Cardiac muscle cell (in vitro differentiated cells and primary cell): ENCODE measurements at regions not wholly inside any gene's neighbourhood (a gene's known extent, or its start where the extent isn't known, plus 50 kb on each side); places are given as distances from the start of the nearest gene placed in this dataset.
"Not testable (repeated sequence)": the region's sequence is repeated elsewhere in the genome, so short reads cannot be mapped to it uniquely, and the experiment has no call there.

Experiments used
- DNase-seq, 2 donors: peaks; one replicate each; pipeline versions ENCODE4 v3.0.0 to v3.0.0-alpha.2; 2010 to 2017; ENCODE audit warnings: low read depth in 1 of 2, low spot score in 1 of 2
- H3K27ac ChIP-seq: fragments of 200-600 bp; sonication (generic); 2 replicates; pipeline ENCODE4 v1.5.1; 2016
- H3K27me3 ChIP-seq: fragments of 200-600 bp; sonication (generic); 2 replicates; pipeline ENCODE4 v1.6.0; 2016; ENCODE audit warnings: control low read depth
- H3K36me3 ChIP-seq: fragments of 200-600 bp; sonication (generic); 2 replicates; pipeline ENCODE4 v1.5.1; 2016; ENCODE audit warnings: control low read depth
- H3K4me1 ChIP-seq: fragments of 200-600 bp; sonication (generic); 2 replicates; pipeline ENCODE4 v1.8.1; 2017; ENCODE audit warnings: low read depth, mild to moderate bottlenecking, mixed run types
- H3K4me3 ChIP-seq: fragments of 200-600 bp; sonication (generic); 2 replicates; pipeline ENCODE4 v1.5.1; 2016; ENCODE audit warnings: mild to moderate bottlenecking
- H3K9me3 ChIP-seq: fragments of 200-600 bp; sonication (generic); 2 replicates; pipeline ENCODE4 v1.5.1; 2017; ENCODE audit warnings: low read depth, mild to moderate bottlenecking, control low read depth
- CTCF ChIP-seq: IDR thresholded peaks from 2 replicates; pipeline ENCODE4 v1.5.1; 2012; ENCODE audit warnings: low read depth, mild to moderate bottlenecking, low read length

DNA sequence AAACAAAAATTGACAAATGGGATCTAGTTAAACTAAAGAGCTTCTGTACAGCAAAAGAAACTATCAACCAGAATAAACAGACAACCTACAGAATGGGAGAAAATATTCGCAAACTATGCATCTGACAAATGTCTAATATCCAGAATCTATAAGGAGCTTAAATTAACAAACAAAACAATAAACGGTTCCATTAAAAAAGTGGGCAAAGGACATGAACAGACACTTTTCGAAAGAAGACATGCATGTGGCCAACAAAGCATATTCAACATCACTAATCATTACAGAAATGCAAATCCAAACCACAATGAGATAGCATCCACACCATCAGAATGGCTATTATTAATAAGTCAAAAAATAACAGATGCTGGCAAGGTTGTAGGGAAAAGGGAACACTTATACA is 50.5 kb upstream of the MED13L start:
- H3K27ac ChIP-seq, H3K36me3 ChIP-seq, DNase-seq, H3K4me3 ChIP-seq, H3K4me1 ChIP-seq, H3K9me3 ChIP-seq, H3K27me3 ChIP-seq: not testable (repeated sequence)

- no peaks in the 10 kb centered on the region for H3K4me1 ChIP-seq
- no peak for DNase-seq
- no peaks in the 10 kb centered on the region for H3K9me3 ChIP-seq
- no peaks in the 10 kb centered on the region for H3K27me3 ChIP-seq
- no peaks in the 10 kb centered on the region for H3K36me3 ChIP-seq
- TF ChIP-seq CTCF, result no peak
- H3K4me3 ChIP-seq, result no peak overlapping the region
- no peak overlapping the region for H3K27ac ChIP-seq
Observed at GRCh38 chr12:116331876-116332275, 54.4 kb upstream of the MED13L start.

GRCh38 chr12:116332705-116333380 is 55.4 kb upstream of the MED13L start:
- Histone ChIP-seq H3K27ac (no peak overlapping the region), H3K4me1 (no peaks in the 10 kb centered on the region), H3K4me3 (no peak overlapping the region), H3K36me3 (no peaks in the 10 kb centered on the region), H3K9me3 (no peaks in the 10 kb centered on the region), H3K27me3 (no peaks in the 10 kb centered on the region)
- DNase-seq, result no peak
- no peak for TF ChIP-seq CTCF

GRCh38 chr12:116333402-116333801 is 55.9 kb upstream of the MED13L start:
- no peak overlapping the region for H3K27ac ChIP-seq
- H3K9me3 ChIP-seq, result no peaks in the 10 kb centered on the region
- H3K4me3 ChIP-seq, result no peak overlapping the region
- DNase-seq, result no peak
- H3K36me3 ChIP-seq, result no peaks in the 10 kb centered on the region
- H3K4me1 ChIP-seq, result no peaks in the 10 kb centered on the region
- TF ChIP-seq CTCF, result no peak
- H3K27me3 ChIP-seq, result no peaks in the 10 kb centered on the region

DNA sequence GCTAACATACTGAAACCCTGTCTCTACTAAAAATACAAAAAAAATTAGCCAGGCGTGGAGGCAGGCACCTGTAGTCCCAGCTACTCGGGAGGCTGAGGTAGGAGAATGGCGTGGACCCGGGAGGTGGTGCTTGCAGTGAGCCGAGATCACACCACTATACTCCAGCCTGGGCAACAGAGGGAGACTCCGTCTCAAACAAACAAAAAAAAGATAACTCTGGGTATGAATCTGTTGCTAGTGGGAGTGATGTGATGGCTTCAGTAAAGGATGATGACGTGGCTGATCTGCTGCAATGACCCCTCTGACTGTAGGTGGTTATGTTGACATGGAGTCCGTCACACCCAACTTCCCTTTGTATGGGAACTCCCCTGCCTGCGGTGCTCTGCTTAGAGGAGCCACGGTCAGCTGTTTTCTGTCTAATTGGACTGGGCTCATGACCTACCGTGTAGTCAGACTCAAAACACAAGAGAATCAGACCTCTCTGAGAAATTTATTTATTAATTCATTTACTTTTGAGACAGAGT is 59.1 kb upstream of the MED13L start:
- no peak overlapping the region for H3K4me3 ChIP-seq
- no peaks in the 10 kb centered on the region for H3K9me3 ChIP-seq
- no peak overlapping the region for H3K27ac ChIP-seq
- H3K27me3 ChIP-seq, result no peaks in the 10 kb centered on the region
- no peak for TF ChIP-seq CTCF
- DNase-seq, result peak in 1 of 2 donors; percentile 55
- no peaks in the 10 kb centered on the region for H3K36me3 ChIP-seq
- H3K4me1 ChIP-seq, result no peaks in the 10 kb centered on the region

- no peak for DNase-seq
- no peak overlapping the region for H3K27ac ChIP-seq
- TF ChIP-seq CTCF, result no peak
- H3K27me3 ChIP-seq, result no peaks in the 10 kb centered on the region
- H3K4me1 ChIP-seq, result no peaks in the 10 kb centered on the region
- no peaks in the 10 kb centered on the region for H3K36me3 ChIP-seq
- no peaks in the 10 kb centered on the region for H3K9me3 ChIP-seq
- H3K4me3 ChIP-seq, result no peak overlapping the region
Observed at GRCh38 chr12:116337312-116337711, 59.8 kb upstream of the MED13L start.
